ENCODE measurements at regions not wholly inside any gene's neighbourhood (a gene's known extent, or its start where the extent isn't known, plus 50 kb on each side); places are given as distances from the start of the nearest gene placed in this dataset.

DNA sequence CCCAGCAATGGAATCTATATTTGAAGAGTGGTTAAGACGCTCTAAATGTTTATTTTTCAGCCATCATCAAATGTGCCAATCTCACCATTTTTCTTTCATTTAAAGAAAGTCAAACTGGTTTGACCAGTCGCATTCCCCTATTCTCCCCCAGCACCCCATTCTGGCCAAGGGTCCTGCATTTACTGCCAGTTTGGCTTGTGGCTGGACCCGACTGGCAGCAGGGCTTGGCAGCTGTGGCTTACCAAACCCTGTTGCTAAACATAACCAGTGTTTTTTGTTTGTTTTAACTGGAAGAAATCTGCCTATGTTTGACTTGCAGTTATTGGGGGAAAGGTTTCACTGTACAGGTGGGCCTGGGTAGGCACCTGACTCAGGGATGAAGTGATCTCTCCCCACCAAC, 116.3 kb downstream of the CYP26A1 start:
- Mint-ChIP-seq H3K4me1 (no peaks in the 10 kb centered on the region), H3K4me3 (no peak overlapping the region), H3K27ac (no peak overlapping the region), H3K27me3 (peaks cover 9 to 21% of the 10 kb centered on the region in 2 donors), H3K36me3 (no peaks in the 10 kb centered on the region), H3K9me3 (peaks cover 0 to 4% (median 0%) of the 10 kb centered on the region in 8 donors)
- intact Hi-C loops (cut with micrococcal nuclease) = no loop called here
- H3K36me3 ChIP-seq (ENCODE audit: insufficient read depth, low read length) = no peaks in the 10 kb centered on the region
- CTCF ChIA-PET (ENCODE audit: partially characterized antibody) = no interaction called here
- POLR2A ChIA-PET (ENCODE audit: partially characterized antibody) = no interaction called here
- no peak for DNase-seq
- no peaks in the 10 kb centered on the region for H3K27me3 ChIP-seq (ENCODE audit: insufficient read depth, low read length)
- H3K4me3 ChIP-seq (ENCODE audit: low read length in 2 of 2) = no peak overlapping the region
- no peaks in the 10 kb centered on the region for H3K9me3 ChIP-seq (ENCODE audit: control insufficient read depth in 1 of 2, low read length in 2 of 2)
- H3K27ac ChIP-seq (ENCODE audit: low read depth, low read length) = no peak overlapping the region
- H3K4me1 ChIP-seq (ENCODE audit: insufficient read depth, low read length) = no peaks in the 10 kb centered on the region

GRCh38 chr10:93190372-93190771, 116.7 kb downstream of the CYP26A1 start:
- Mint-ChIP-seq H3K9me3 (peaks cover 0 to 3% (median 0%) of the 10 kb centered on the region in 8 donors), H3K4me1 (no peaks in the 10 kb centered on the region), H3K36me3 (no peaks in the 10 kb centered on the region), H3K4me3 (no peak overlapping the region), H3K27ac (no peak overlapping the region), H3K27me3 (peaks cover 9 to 18% of the 10 kb centered on the region in 2 donors)
- H3K4me3 ChIP-seq (ENCODE audit: low read length in 2 of 2) = no peak overlapping the region
- no peak overlapping the region for H3K27ac ChIP-seq (ENCODE audit: low read depth, low read length)
- no peaks in the 10 kb centered on the region for H3K27me3 ChIP-seq (ENCODE audit: insufficient read depth, low read length)
- intact Hi-C loops (cut with micrococcal nuclease) = no loop called here
- no peaks in the 10 kb centered on the region for H3K9me3 ChIP-seq (ENCODE audit: control insufficient read depth in 1 of 2, low read length in 2 of 2)
- ChIA-PET CTCF (ENCODE audit: partially characterized antibody) (no interaction called here), POLR2A (ENCODE audit: partially characterized antibody) (no interaction called here)
- no peaks in the 10 kb centered on the region for H3K36me3 ChIP-seq (ENCODE audit: insufficient read depth, low read length)
- H3K4me1 ChIP-seq (ENCODE audit: insufficient read depth, low read length) = no peaks in the 10 kb centered on the region
- no peak for DNase-seq

- Histone ChIP-seq H3K27ac (ENCODE audit: low read depth, low read length) (no peak overlapping the region), H3K4me3 (ENCODE audit: low read length in 2 of 2) (no peak overlapping the region), H3K36me3 (ENCODE audit: insufficient read depth, low read length) (no peaks in the 10 kb centered on the region), H3K4me1 (ENCODE audit: insufficient read depth, low read length) (no peaks in the 10 kb centered on the region), H3K9me3 (ENCODE audit: control insufficient read depth in 1 of 2, low read length in 2 of 2) (no peaks in the 10 kb centered on the region), H3K27me3 (ENCODE audit: insufficient read depth, low read length) (no peaks in the 10 kb centered on the region)
- no peak overlapping the region for H3K27ac Mint-ChIP-seq
- intact Hi-C loops (cut with micrococcal nuclease) = no loop called here
- ChIA-PET POLR2A (ENCODE audit: partially characterized antibody) (no interaction called here), CTCF (ENCODE audit: partially characterized antibody) (no interaction called here)
- H3K4me3 Mint-ChIP-seq = no peak overlapping the region
- no peaks in the 10 kb centered on the region for H3K36me3 Mint-ChIP-seq
- no peak for DNase-seq
- peaks cover 5 to 9% (median 5%) of the 10 kb centered on the region in 4 donors for H3K4me1 Mint-ChIP-seq
- H3K9me3 Mint-ChIP-seq = no peaks in the 10 kb centered on the region
- H3K27me3 Mint-ChIP-seq = peaks cover 15 to 16% of the 10 kb centered on the region in 2 donors
Observed at GRCh38 chr10:93193906-93194305, 120.2 kb downstream of the CYP26A1 start.

DNA sequence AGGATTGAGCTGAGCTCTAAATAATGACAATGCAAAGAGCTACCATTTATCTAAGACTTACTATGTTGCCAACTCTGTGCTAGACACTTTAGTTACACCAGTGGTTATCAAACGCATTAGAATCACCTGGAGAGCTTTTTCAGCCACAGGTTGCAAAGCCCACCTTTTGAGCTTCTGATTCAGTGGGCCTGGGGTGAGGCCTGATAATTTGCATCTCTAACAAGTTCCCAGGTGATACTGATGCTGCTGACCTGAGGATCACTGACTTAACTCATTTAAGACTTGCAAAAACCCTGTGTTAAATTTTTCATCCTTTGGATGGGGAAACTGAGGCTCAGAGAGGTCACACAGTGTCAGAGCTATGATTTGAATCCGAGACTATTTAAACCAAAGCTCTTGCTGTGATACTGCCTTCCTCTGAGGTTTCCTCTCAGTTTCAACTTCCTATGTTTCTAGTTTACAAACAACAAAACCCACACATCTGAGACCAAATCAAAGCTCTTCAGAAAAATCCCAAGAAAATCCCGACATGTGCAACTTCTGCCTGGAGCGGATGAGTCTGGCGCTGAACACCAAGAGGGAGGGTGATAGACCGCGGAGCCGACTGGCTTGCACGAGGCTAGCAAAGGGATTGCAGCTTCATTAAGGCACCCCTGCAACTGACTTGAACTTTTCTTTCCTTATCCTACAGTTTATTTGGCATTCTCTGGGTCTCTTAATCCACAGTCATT, 124.9 kb downstream of the CYP26A1 start:
- no peaks in the 10 kb centered on the region for H3K36me3 ChIP-seq (ENCODE audit: insufficient read depth, low read length)
- H3K4me1 ChIP-seq (ENCODE audit: insufficient read depth, low read length) = no peaks in the 10 kb centered on the region
- ChIA-PET POLR2A (ENCODE audit: partially characterized antibody) (no interaction called here), CTCF (ENCODE audit: partially characterized antibody) (no interaction called here)
- H3K4me3 Mint-ChIP-seq = peak overlapping the region in 6 of 8 donors; percentile 49 to 66 (median 59)
- peaks cover 7 to 15% (median 12%) of the 10 kb centered on the region in 4 donors for H3K4me1 Mint-ChIP-seq
- H3K27me3 ChIP-seq (ENCODE audit: insufficient read depth, low read length) = no peaks in the 10 kb centered on the region
- no peaks in the 10 kb centered on the region for H3K9me3 Mint-ChIP-seq
- H3K27me3 Mint-ChIP-seq = peaks cover 8 to 19% of the 10 kb centered on the region in 2 donors
- intact Hi-C loops (cut with micrococcal nuclease) = no loop called here
- H3K36me3 Mint-ChIP-seq = no peaks in the 10 kb centered on the region
- no peak for DNase-seq
- H3K27ac ChIP-seq (ENCODE audit: low read depth, low read length) = no peak overlapping the region
- H3K9me3 ChIP-seq (ENCODE audit: control insufficient read depth in 1 of 2, low read length in 2 of 2) = no peaks in the 10 kb centered on the region
- no peak overlapping the region for H3K4me3 ChIP-seq (ENCODE audit: low read length in 2 of 2)
- no peak overlapping the region for H3K27ac Mint-ChIP-seq

DNA sequence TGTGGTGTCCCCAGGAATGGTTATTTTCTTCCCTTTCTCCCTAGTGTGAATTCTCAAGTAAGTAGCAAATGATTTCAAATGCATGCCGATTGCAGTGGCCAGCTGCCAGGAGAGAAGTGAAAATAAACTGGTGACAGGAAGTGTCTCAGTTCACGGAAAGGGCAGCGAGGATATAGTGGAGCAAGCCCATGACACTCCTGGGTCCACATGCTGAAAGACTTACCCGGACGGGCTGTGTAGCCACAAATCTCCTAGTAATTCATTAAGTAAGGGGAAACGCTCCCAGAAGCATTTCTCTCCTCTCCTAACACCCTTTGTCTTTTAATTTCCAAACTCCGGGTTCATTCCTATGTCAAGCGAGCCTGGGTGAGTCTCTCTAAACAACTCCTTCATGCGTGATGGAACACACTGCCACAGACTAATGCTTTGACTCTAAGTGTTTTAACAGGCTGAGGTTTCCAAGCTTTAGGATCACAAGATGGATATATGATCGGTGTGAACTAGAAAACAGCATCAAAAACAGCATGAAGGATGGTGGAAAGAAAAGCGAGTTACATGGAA, 125.6 kb downstream of the CYP26A1 start:
- no peaks in the 10 kb centered on the region for H3K27me3 ChIP-seq (ENCODE audit: insufficient read depth, low read length)
- no peaks in the 10 kb centered on the region for H3K36me3 Mint-ChIP-seq
- DNase-seq = no peak
- H3K9me3 ChIP-seq (ENCODE audit: control insufficient read depth in 1 of 2, low read length in 2 of 2) = no peaks in the 10 kb centered on the region
- H3K4me1 ChIP-seq (ENCODE audit: insufficient read depth, low read length) = no peaks in the 10 kb centered on the region
- H3K36me3 ChIP-seq (ENCODE audit: insufficient read depth, low read length) = no peaks in the 10 kb centered on the region
- peaks cover 6 to 18% of the 10 kb centered on the region in 2 donors for H3K27me3 Mint-ChIP-seq
- ChIA-PET POLR2A (ENCODE audit: partially characterized antibody) (no interaction called here), CTCF (ENCODE audit: partially characterized antibody) (no interaction called here)
- peak overlapping the region in 5 of 8 donors; percentile 14 to 66 (median 56) for H3K4me3 Mint-ChIP-seq
- H3K27ac ChIP-seq (ENCODE audit: low read depth, low read length) = no peak overlapping the region
- no peak overlapping the region for H3K4me3 ChIP-seq (ENCODE audit: low read length in 2 of 2)
- H3K9me3 Mint-ChIP-seq = no peaks in the 10 kb centered on the region
- intact Hi-C loops (cut with micrococcal nuclease) = no loop called here
- no peak overlapping the region for H3K27ac Mint-ChIP-seq
- peaks cover 7 to 15% (median 12%) of the 10 kb centered on the region in 4 donors for H3K4me1 Mint-ChIP-seq

GRCh38 chr10:93204494-93205485, 131.1 kb downstream of the CYP26A1 start:
- H3K9me3 Mint-ChIP-seq = no peaks in the 10 kb centered on the region
- Histone ChIP-seq H3K27ac (ENCODE audit: low read depth, low read length) (no peak overlapping the region), H3K9me3 (ENCODE audit: control insufficient read depth in 1 of 2, low read length in 2 of 2) (no peaks in the 10 kb centered on the region), H3K4me3 (ENCODE audit: low read length in 2 of 2) (no peak overlapping the region), H3K36me3 (ENCODE audit: insufficient read depth, low read length) (no peaks in the 10 kb centered on the region), H3K27me3 (ENCODE audit: insufficient read depth, low read length) (no peaks in the 10 kb centered on the region), H3K4me1 (ENCODE audit: insufficient read depth, low read length) (no peaks in the 10 kb centered on the region)
- H3K4me3 Mint-ChIP-seq = no peak overlapping the region
- peaks cover 0 to 2% (median 0%) of the 10 kb centered on the region in 4 donors for H3K4me1 Mint-ChIP-seq
- no peak overlapping the region for H3K27ac Mint-ChIP-seq
- intact Hi-C loops (cut with micrococcal nuclease) = no loop called here
- H3K36me3 Mint-ChIP-seq = no peaks in the 10 kb centered on the region
- DNase-seq = no peak
- CTCF ChIA-PET (ENCODE audit: partially characterized antibody) = no interaction called here
- POLR2A ChIA-PET (ENCODE audit: partially characterized antibody) = no interaction called here
- peaks cover 0 to 5% of the 10 kb centered on the region in 2 donors for H3K27me3 Mint-ChIP-seq

DNA sequence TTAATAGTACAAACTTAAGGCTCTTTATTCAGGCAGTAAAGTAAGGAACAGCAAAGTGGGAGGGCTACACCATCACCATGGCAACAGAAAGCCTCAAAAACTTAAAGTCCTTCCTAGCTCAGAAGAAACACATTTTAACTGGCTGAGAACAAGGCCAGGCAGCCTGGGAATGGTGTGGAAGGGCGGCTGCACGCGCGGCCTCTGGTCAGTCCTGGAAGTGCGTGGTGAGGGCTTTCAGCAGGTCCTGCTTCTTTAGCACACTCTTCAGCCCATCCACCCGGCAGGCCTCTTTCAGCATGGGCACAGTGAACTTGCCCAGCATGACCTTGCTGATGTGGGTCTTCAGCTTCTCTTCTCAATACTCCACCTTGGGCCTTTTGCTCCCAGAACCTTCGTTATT, 133.0 kb downstream of the CYP26A1 start:
- POLR2A ChIA-PET (ENCODE audit: partially characterized antibody) = no interaction called here
- H3K9me3 Mint-ChIP-seq = no peaks in the 10 kb centered on the region
- no peaks in the 10 kb centered on the region for H3K9me3 ChIP-seq (ENCODE audit: control insufficient read depth in 1 of 2, low read length in 2 of 2)
- intact Hi-C loops (cut with micrococcal nuclease) = no loop called here
- no peak overlapping the region for H3K4me3 Mint-ChIP-seq
- H3K36me3 ChIP-seq (ENCODE audit: insufficient read depth, low read length) = no peaks in the 10 kb centered on the region
- H3K27me3 Mint-ChIP-seq = peaks cover 0 to 5% of the 10 kb centered on the region in 2 donors
- H3K36me3 Mint-ChIP-seq = no peaks in the 10 kb centered on the region
- CTCF ChIA-PET (ENCODE audit: partially characterized antibody) = interaction anchor here (0.6 kb wide), 1 partner anchor 82 kb away, joined by 3 read pairs; no protein-coding TSS in a partner anchor
- H3K27ac ChIP-seq (ENCODE audit: low read depth, low read length) = no peak overlapping the region
- no peaks in the 10 kb centered on the region for H3K4me1 Mint-ChIP-seq
- no peak overlapping the region for H3K27ac Mint-ChIP-seq
- DNase-seq = no peak
- H3K4me3 ChIP-seq (ENCODE audit: low read length in 2 of 2) = no peak overlapping the region
- H3K27me3 ChIP-seq (ENCODE audit: insufficient read depth, low read length) = no peaks in the 10 kb centered on the region
- no peaks in the 10 kb centered on the region for H3K4me1 ChIP-seq (ENCODE audit: insufficient read depth, low read length)
